T-helper 17 cell (primary cell): ENCODE measurements at regions not wholly inside any gene's neighbourhood (a gene's known extent, or its start where the extent isn't known, plus 50 kb on each side); places are given as distances from the start of the nearest gene placed in this dataset.
A peak's percentile ranks its signal among the peaks of the same experiment; 100 is the strongest.

ENCODE experiments used
- ATAC-seq: fragments of 150-1000 bp; cut with Tn5 transposase; 2 replicates; pipeline ENCODE4 v1.10.0; 2021; ENCODE audit warnings: mild to moderate bottlenecking, moderate library complexity
- DNase-seq, 3 donors: peaks; one replicate each; pipeline versions ENCODE4 v3.0.0 to v3.0.0-alpha.2; 2020 to 2021
- H3K9me3 ChIP-seq: one replicate; pipeline ENCODE4 v1.7.0; 2013; ENCODE audit warnings: low read length, mild to moderate bottlenecking; ENCODE audit not compliant: control insufficient read depth, poor library complexity, severe bottlenecking
- H3K27ac Mint-ChIP-seq: one replicate; pipeline ENCODE4 v1.8.0; 2022; ENCODE audit warnings: mild to moderate bottlenecking, moderate library complexity, mixed read lengths
- H3K27me3 Mint-ChIP-seq: one replicate; pipeline ENCODE4 v1.8.0; 2022; ENCODE audit warnings: mixed read lengths
- H3K36me3 Mint-ChIP-seq: one replicate; pipeline ENCODE4 v1.8.0; 2022; ENCODE audit warnings: low read depth, mixed read lengths
- H3K4me1 Mint-ChIP-seq: one replicate; pipeline ENCODE4 v1.8.0; 2022; ENCODE audit warnings: mild to moderate bottlenecking, mixed read lengths
- H3K4me3 Mint-ChIP-seq: one replicate; pipeline ENCODE4 v1.8.0; 2022; ENCODE audit warnings: mild to moderate bottlenecking, moderate library complexity, mixed read lengths

DNA sequence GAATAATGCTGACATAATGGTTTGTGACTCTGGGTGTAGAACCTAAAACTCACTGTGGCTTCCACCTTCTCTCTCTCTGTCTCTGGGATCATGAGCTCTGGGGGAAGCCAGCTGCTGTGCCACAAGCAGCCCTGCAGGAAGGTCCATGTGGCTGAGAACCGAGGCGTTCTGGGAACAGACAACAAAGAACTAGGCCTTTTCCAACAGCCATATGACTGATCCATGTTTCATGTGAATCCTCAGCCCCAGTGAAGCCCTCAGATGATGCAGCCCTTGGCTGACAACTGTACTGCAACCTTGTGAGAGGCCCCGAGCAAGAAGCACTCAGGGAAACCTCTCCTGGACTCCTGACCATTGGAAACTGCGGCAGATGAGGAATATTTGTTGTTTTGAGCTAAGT lies 56.6 kb downstream of the HLA-G start:
- H3K27me3 Mint-ChIP-seq, result no peaks in the 10 kb centered on the region
- no peaks in the 10 kb centered on the region for H3K36me3 Mint-ChIP-seq
- DNase-seq, result no peak
- H3K4me3 Mint-ChIP-seq, result no peak overlapping the region
- ATAC-seq, result no peak
- H3K4me1 Mint-ChIP-seq, result peaks cover 2% of the 10 kb centered on the region
- no peak overlapping the region for H3K27ac Mint-ChIP-seq
- no peaks in the 10 kb centered on the region for H3K9me3 ChIP-seq

DNA sequence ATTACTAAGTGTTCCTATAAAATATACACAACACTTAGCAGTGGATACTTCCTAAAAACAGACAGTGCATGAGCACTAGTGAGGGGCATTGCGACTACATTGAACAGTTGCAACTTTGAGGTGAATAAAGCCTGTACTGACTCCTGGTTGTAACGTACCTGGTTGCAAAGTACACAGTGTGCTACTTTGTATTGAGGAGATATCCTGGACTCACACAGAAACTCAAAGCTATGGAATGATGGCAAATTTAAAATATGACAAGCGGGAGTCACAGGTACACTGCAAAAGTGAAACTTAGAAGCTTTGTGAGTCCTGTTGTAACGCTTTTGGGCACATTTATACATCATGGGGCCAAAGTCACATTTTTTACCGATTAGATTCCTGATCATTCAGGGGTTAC lies 55.6 kb upstream of the HLA-A start:
- DNase-seq (no peak), ATAC-seq (no peak)
- no peaks in the 10 kb centered on the region for H3K9me3 ChIP-seq
- Mint-ChIP-seq H3K27ac (no peak overlapping the region), H3K27me3 (no peaks in the 10 kb centered on the region), H3K36me3 (no peaks in the 10 kb centered on the region), H3K4me1 (peaks cover 2% of the 10 kb centered on the region), H3K4me3 (no peak overlapping the region)

DNA sequence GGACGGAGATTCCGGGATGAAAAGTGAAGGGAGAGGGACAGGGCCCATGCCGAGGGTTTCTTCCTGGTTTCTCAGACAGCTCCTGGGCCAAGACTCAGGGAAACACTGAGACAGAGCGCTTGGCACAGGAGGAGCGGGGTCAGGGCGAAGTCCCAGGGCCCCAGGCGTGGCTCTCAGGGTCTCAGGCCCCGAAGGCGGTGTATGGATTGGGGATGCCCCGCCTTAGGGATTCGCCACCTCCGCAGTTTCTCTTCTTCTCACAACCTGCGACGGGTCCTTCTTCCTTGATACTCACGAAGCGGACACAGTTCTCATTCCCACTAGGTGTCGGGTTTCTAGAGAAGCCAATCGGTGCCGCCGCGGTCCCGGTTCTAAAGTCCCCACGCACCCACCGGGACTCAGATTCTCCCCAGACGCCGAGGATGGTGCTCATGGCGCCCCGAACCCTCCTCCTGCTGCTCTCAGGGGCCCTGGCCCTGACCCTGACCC lies 55.0 kb upstream of the HLA-A start:
- no peaks in the 10 kb centered on the region for H3K9me3 ChIP-seq
- H3K4me3 Mint-ChIP-seq, result peak overlapping the region; percentile 87
- peaks cover 2% of the 10 kb centered on the region for H3K4me1 Mint-ChIP-seq
- DNase-seq (peak; percentile 20 to 60 (median 35)), ATAC-seq (peak; percentile 52)
- H3K27ac Mint-ChIP-seq, result peak overlapping the region; percentile 77
- H3K36me3 Mint-ChIP-seq, result no peaks in the 10 kb centered on the region
- H3K27me3 Mint-ChIP-seq, result no peaks in the 10 kb centered on the region

DNA sequence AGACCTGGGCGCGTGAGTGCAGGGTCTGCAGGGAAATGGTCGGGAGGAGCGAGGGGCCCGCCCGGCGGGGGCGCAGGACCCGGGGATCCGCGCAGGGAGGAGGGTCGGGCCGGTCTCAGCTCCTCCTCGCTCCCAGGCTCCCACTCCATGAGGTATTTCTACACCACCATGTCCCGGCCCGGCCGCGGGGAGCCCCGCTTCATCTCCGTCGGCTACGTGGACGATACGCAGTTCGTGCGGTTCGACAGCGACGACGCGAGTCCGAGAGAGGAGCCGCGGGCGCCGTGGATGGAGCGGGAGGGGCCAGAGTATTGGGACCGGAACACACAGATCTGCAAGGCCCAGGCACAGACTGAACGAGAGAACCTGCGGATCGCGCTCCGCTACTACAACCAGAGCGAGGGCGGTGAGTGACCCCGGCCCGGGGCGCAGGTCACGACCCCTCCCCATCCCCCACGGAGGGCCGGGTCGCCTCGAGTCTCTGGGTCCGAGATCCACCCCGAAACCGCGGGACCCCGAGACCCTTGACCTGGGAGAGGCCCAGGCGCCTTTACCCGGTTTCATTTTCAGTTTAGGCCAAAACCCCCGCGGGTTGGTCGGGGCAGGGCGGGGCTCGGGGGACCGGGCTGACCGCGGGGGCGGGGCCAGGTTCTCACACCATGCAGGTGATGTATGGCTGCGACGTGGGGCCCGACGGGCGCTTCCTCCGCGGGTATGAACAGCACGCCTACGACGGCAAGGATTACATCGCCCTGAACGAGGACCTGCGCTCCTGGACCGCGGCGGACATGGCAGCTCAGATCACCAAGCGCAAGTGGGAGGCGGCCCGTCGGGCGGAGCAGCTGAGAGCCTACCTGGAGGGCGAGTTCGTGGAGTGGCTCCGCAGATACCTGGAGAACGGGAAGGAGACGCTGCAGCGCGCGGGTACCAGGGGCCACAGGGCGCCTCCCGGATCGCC lies 54.2 kb upstream of the HLA-A start:
- DNase-seq, result peak; percentile 62 to 92 (median 83)
- Mint-ChIP-seq H3K36me3 (no peaks in the 10 kb centered on the region), H3K4me3 (peak overlapping the region; percentile 87), H3K27ac (peak overlapping the region; percentile 77), H3K4me1 (peaks cover 2% of the 10 kb centered on the region), H3K27me3 (no peaks in the 10 kb centered on the region)
- peak; percentile 89 for ATAC-seq
- no peaks in the 10 kb centered on the region for H3K9me3 ChIP-seq
